SU-DHL-6 (cell line): ENCODE measurements at regions not wholly inside any gene's neighbourhood (a gene's known extent, or its start where the extent isn't known, plus 50 kb on each side); places are given as distances from the start of the nearest gene placed in this dataset.
"Not testable (repeated sequence)": the region's sequence is repeated elsewhere in the genome, so short reads cannot be mapped to it uniquely, and the experiment has no call there.

ENCODE experiments used
- H2AFZ ChIP-seq: fragments of 200-600 bp; sonication (generic); 2 replicates; pipeline ENCODE4 v1.6.1; 2014; ENCODE audit warnings: low read depth, mild to moderate bottlenecking, moderate library complexity, mixed read lengths, antibody characterized with exemption, low read length; ENCODE audit not compliant: severe bottlenecking
- H3F3A ChIP-seq: fragments of 200-600 bp; shearing (Covaris generic); 2 replicates; pipeline ENCODE4 v1.6.0; 2016; ENCODE audit warnings: antibody characterized with exemption, mild to moderate bottlenecking; ENCODE audit not compliant: insufficient read depth
- H3K27ac ChIP-seq: fragments of 200-600 bp; sonication (generic); 2 replicates; pipeline ENCODE4 v1.5.1; 2016; ENCODE audit warnings: low read depth, mild to moderate bottlenecking, low read length, moderate library complexity, mixed read lengths
- H3K27me3 ChIP-seq: fragments of 200-600 bp; sonication (generic), shearing (Covaris generic); 2 replicates; pipeline ENCODE4 v1.6.0; 2014; ENCODE audit warnings: mild to moderate bottlenecking, low read length
- H3K36me3 ChIP-seq: fragments of 200-600 bp; sonication (generic); 2 replicates; pipeline ENCODE4 v1.6.1; 2014; ENCODE audit warnings: mild to moderate bottlenecking, low read length, mixed read lengths
- H3K4me2 ChIP-seq: fragments of 300-600, 200-600 bp; shearing (Covaris generic), sonication (generic); 2 replicates; pipeline ENCODE4 v1.6.0; 2014; ENCODE audit warnings: low read length, low read depth, mild to moderate bottlenecking; ENCODE audit not compliant: poor library complexity, severe bottlenecking
- H3K4me3 ChIP-seq: fragments of 200-600 bp; sonication (generic); 2 replicates; pipeline ENCODE4 v1.5.1; 2014; ENCODE audit warnings: antibody characterized with exemption, low read length, mild to moderate bottlenecking, mixed read lengths; ENCODE audit not compliant: insufficient read depth, poor library complexity, severe bottlenecking
- H3K79me2 ChIP-seq: fragments of 200-600 bp; sonication (generic); 2 replicates; pipeline ENCODE4 v1.6.1; 2014; ENCODE audit warnings: mild to moderate bottlenecking, low read length, moderate library complexity; ENCODE audit not compliant: insufficient read depth
- H3K9ac ChIP-seq: fragments of 200-600 bp; sonication (generic); 2 replicates; pipeline ENCODE4 v1.7.0; 2014; ENCODE audit warnings: mild to moderate bottlenecking, low read length
- H3K9me2 ChIP-seq: fragments of 200-600 bp; sonication (generic); replicated peaks from 2 replicates; pipeline ENCODE4 v1.6.1; 2014; ENCODE audit warnings: low read length; ENCODE audit not compliant: insufficient read depth
- H3K9me3 ChIP-seq: fragments of 200-600 bp; sonication (generic); 2 replicates; pipeline ENCODE4 v1.6.1; 2014; ENCODE audit warnings: low read length, mixed read lengths; ENCODE audit not compliant: insufficient read depth
- H4K20me1 ChIP-seq: fragments of 200-600 bp; sonication (generic); 2 replicates; pipeline ENCODE4 v1.6.1; 2014; ENCODE audit warnings: low read depth, mild to moderate bottlenecking, antibody characterized with exemption, low read length, moderate library complexity, mixed read lengths
- CTCF ChIP-seq: fragments of 200-600 bp; sonication (generic); IDR thresholded peaks from one replicate; pipeline ENCODE4 v1.5.1; 2017; ENCODE audit warnings: antibody characterized with exemption, mild to moderate bottlenecking, low read length, moderate library complexity; ENCODE audit not compliant: insufficient read depth, poor library complexity, severe bottlenecking
- EZH2phosphoT487 ChIP-seq: fragments of 200-600 bp; sonication (generic), shearing (Covaris generic); conservative IDR thresholded peaks from 2 replicates; pipeline ENCODE4 v1.6.1; 2018; ENCODE audit warnings: mild to moderate bottlenecking, antibody characterized with exemption, low read length, moderate library complexity, mixed read lengths

- Histone ChIP-seq H3K27me3 (no peaks in the 10 kb centered on the region), H3K9me2 (no peaks in the 10 kb centered on the region), H3F3A (no peaks in the 10 kb centered on the region), H4K20me1 (no peaks in the 10 kb centered on the region), H2AFZ (no peak overlapping the region), H3K27ac (no peak overlapping the region), H3K4me2 (no peak overlapping the region), H3K9ac (no peak overlapping the region), H3K79me2 (no peaks in the 10 kb centered on the region), H3K9me3 (no peaks in the 10 kb centered on the region), H3K36me3 (no peaks in the 10 kb centered on the region), H3K4me3 (no peak overlapping the region)
- no peak for TF ChIP-seq EZH2phosphoT487
- no peak for TF ChIP-seq CTCF
Measured at GRCh38 chr5:98541641-98542040, 231.8 kb upstream of the RGMB start.

- H3K27ac ChIP-seq, result no peak overlapping the region
- no peak overlapping the region for H2AFZ ChIP-seq
- no peaks in the 10 kb centered on the region for H3K36me3 ChIP-seq
- H3K9me2 ChIP-seq, result no peaks in the 10 kb centered on the region
- H3K27me3 ChIP-seq, result no peaks in the 10 kb centered on the region
- H3F3A ChIP-seq, result no peaks in the 10 kb centered on the region
- no peaks in the 10 kb centered on the region for H3K79me2 ChIP-seq
- no peak for TF ChIP-seq CTCF
- TF ChIP-seq EZH2phosphoT487, result no peak
- H4K20me1 ChIP-seq, result no peaks in the 10 kb centered on the region
- no peak overlapping the region for H3K4me2 ChIP-seq
- H3K4me3 ChIP-seq, result no peak overlapping the region
- H3K9me3 ChIP-seq, result no peaks in the 10 kb centered on the region
- no peak overlapping the region for H3K9ac ChIP-seq
Measured at GRCh38 chr5:98543490-98543889, 230.0 kb upstream of the RGMB start.

- not testable (repeated sequence) for H3K36me3 ChIP-seq, H3F3A ChIP-seq, H2AFZ ChIP-seq, H3K27me3 ChIP-seq, H3K79me2 ChIP-seq, H3K27ac ChIP-seq, H3K4me2 ChIP-seq, H3K9me2 ChIP-seq, H4K20me1 ChIP-seq, H3K9ac ChIP-seq, H3K9me3 ChIP-seq, H3K4me3 ChIP-seq
Measured at GRCh38 chr5:98546924-98547323, 226.5 kb upstream of the RGMB start.

- no peak overlapping the region for H3K27ac ChIP-seq
- H3K27me3 ChIP-seq, result no peaks in the 10 kb centered on the region
- no peak overlapping the region for H2AFZ ChIP-seq
- no peaks in the 10 kb centered on the region for H4K20me1 ChIP-seq
- H3F3A ChIP-seq, result no peaks in the 10 kb centered on the region
- no peaks in the 10 kb centered on the region for H3K9me3 ChIP-seq
- no peak overlapping the region for H3K9ac ChIP-seq
- TF ChIP-seq CTCF (no peak), EZH2phosphoT487 (no peak)
- no peaks in the 10 kb centered on the region for H3K79me2 ChIP-seq
- no peaks in the 10 kb centered on the region for H3K36me3 ChIP-seq
- H3K4me2 ChIP-seq, result no peak overlapping the region
- no peak overlapping the region for H3K4me3 ChIP-seq
- H3K9me2 ChIP-seq, result no peaks in the 10 kb centered on the region
Measured at GRCh38 chr5:98556712-98557111, 216.8 kb upstream of the RGMB start.
